Esophagus muscularis mucosa (tissue), 3 donors: ENCODE measurements at regions not wholly inside any gene's neighbourhood (a gene's known extent, or its start where the extent isn't known, plus 50 kb on each side); places are given as distances from the start of the nearest gene placed in this dataset.
A peak's percentile ranks its signal among the peaks of the same experiment; 100 is the strongest.

Source experiments
- POLR2A ChIP-seq: fragments of 450-650 bp; IDR thresholded peaks from one replicate; pipeline ENCODE4 v1.6.1; 2017; ENCODE audit warnings: antibody characterized with exemption, moderate library complexity, mild to moderate bottlenecking, low read depth
- POLR2AphosphoS5 ChIP-seq, 2 donors: sonication (generic); formaldehyde crosslinking; IDR thresholded peaks; one replicate each; pipeline ENCODE4 v1.6.1; 2017; ENCODE audit warnings: antibody characterized with exemption in 2 of 2
- TF ChIP-seq, protein P1 (sequence below), 3 experiments: fragments of 200-600 bp in 2 of 3; fragments of 450-650 bp in 1 of 3; sonication (generic) in 2 of 3; IDR thresholded peaks; one replicate each; pipeline ENCODE4 v1.5.1; 2017 to 2019; ENCODE audit warnings: antibody characterized with exemption in 3 of 3, mild to moderate bottlenecking in 2 of 3, moderate library complexity in 1 of 3

DNA sequence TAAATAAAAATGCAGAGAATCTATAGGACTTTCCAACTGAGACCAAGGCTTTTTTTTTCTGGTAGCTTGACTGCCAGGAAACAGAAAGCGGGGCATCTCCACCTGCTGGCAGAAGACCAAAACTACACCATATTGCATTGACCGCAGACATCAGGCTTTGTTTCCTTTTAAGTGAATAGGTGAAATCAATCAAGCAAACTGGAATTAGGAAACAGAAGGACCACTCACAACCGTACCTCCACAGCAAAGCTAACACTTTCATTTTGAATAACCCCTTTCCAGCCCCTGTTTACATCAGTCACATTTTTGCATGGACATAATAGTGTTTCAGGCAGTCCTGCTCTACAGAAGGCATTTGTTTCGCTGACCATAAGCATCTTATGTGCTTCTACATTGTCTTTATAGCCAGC lies 218.2 kb downstream of the IDS start:
- TF ChIP-seq, protein P1, sequence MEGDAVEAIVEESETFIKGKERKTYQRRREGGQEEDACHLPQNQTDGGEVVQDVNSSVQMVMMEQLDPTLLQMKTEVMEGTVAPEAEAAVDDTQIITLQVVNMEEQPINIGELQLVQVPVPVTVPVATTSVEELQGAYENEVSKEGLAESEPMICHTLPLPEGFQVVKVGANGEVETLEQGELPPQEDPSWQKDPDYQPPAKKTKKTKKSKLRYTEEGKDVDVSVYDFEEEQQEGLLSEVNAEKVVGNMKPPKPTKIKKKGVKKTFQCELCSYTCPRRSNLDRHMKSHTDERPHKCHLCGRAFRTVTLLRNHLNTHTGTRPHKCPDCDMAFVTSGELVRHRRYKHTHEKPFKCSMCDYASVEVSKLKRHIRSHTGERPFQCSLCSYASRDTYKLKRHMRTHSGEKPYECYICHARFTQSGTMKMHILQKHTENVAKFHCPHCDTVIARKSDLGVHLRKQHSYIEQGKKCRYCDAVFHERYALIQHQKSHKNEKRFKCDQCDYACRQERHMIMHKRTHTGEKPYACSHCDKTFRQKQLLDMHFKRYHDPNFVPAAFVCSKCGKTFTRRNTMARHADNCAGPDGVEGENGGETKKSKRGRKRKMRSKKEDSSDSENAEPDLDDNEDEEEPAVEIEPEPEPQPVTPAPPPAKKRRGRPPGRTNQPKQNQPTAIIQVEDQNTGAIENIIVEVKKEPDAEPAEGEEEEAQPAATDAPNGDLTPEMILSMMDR (IDR thresholded peaks at IDR 0.05), result peak; percentile 34 to 46 (median 45)
- TF ChIP-seq POLR2A (no peak), POLR2AphosphoS5 (IDR thresholded peaks at IDR 0.05) (no peak)
